Caki2 (cell line): ENCODE measurements at regions not wholly inside any gene's neighbourhood (a gene's known extent, or its start where the extent isn't known, plus 50 kb on each side); places are given as distances from the start of the nearest gene placed in this dataset.
A peak's percentile ranks its signal among the peaks of the same experiment; 100 is the strongest.

Experiments used
- DNase-seq: peaks from one replicate; pipeline ENCODE4 v3.0.0-alpha.2; 2015; ENCODE audit warnings: low read depth
- in situ Hi-C: cut with HindIII; loops from 2 replicates; pipeline ENCODE4 v1.10.0; 2016; ENCODE audit warnings: low sequenced_read_pairs, low pct_unique_long_range_greater_than_20kb, mixed read lengths

GRCh38 chr1:224523676-224524075 is 89.1 kb upstream of the WDR26 start:
- DNase-seq: no peak
- in situ Hi-C loops: loop anchor here (25.0 kb wide), 1 partner anchor 89 kb away; the partner anchor contains the start of gene CNIH3

GRCh38 chr1:224524679-224525078 is 90.1 kb upstream of the WDR26 start:
- DNase-seq: peak; percentile 23
- in situ Hi-C loops: loop anchor here (25.0 kb wide), 1 partner anchor 88 kb away; the partner anchor contains the start of gene CNIH3

DNA sequence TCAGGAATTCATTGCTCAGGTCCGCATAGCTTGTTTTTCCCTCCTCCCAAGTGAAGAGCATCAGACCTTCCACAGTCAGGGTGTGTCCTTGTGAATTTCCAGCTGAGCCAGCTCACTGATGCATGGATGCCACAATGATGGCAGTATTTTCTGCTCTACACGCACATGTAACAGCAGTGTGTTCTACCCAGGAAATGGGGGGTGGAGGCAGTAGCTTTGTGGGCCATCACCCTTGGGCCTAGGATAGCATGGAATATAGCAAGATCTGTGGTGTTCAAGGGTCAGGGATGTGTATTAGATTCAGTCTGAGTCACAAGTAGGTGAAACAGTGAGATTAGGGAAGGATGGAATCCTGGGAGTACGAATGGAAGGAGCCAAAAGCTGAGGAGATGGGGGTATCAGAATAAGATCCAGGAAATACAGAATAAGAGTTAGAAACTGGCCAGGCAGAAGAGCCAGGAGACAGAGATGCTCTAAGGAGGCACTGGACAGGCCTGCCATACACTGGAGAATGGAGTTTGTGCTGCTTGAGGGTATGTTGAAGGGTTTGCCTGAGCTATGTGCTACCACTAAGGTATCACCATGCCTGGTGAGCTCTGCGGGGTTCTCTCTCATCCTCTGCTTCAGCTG is 90.6 kb upstream of the CNIH3 start:
- in situ Hi-C loops: no loop called here
- peak; percentile 55 for DNase-seq

GRCh38 chr1:224526771-224527170 is 89.3 kb upstream of the CNIH3 start:
- in situ Hi-C loops: no loop called here
- DNase-seq: no peak

GRCh38 chr1:224528900-224529299 is 87.2 kb upstream of the CNIH3 start:
- in situ Hi-C loops: no loop called here
- DNase-seq: peak; percentile 51

DNA sequence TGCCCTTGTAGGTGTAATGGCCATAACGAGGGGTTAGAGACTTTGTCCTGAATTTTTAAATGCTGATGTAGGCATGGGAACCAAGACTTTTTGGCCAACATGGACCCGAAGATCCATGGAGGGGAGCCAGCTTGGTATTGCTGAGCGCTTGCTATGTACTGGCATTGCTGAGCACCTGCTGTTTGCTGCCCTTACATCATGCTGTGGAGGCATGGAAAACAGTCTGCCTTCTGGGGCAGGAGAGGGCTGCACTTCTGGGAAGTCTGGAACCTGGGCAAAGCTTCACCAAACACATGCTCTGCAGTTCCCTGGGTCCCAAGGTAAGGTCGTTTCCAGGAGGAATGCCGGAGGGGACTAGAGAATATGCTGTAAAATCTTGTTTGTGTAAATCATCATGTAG is 86.3 kb upstream of the CNIH3 start:
- no peak for DNase-seq
- in situ Hi-C loops: no loop called here

DNA sequence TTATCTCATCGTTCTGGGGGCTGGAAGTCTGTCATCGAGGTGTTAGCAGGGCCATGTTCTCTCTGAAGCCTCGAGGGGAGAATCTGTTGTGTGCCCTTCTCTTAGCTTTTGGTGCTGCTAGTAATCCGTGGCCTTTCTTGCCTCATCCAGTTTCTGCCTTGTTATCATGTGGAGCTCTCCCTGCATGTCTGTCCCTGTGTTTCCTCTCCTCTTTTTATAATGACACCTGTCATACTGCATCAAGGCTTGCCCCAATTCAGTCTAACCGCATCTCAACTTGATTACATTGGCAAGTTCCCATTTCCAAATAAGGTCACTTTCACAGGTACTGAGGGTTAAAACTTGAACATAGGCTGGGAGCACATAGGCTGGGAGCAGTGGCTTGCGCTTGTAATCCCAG is 82.6 kb upstream of the CNIH3 start:
- in situ Hi-C loops: no loop called here
- no peak for DNase-seq

DNA sequence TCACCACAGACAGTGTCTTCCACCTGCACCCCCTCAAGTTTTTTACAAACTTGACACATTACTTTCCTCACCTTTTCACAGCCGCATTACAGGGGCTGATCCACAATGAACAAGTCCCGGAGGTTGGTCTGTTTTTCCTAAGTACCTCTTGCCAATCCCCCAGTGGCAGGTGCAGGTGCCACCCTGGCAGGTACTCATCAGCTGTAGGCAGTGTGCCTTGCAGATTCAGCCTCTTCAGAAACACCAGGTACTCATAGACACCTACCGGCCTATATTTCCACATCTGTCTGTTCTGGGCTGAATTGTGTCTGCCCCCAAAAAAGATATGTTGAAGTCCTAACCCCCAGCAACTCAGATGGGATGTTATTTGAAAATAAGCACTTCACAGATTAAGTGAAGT is 81.4 kb upstream of the CNIH3 start:
- DNase-seq: no peak
- in situ Hi-C loops: no loop called here

- in situ Hi-C loops: no loop called here
- DNase-seq: no peak
These were observed 80.5 kb upstream of the CNIH3 start for GRCh38 chr1:224535641-224536040.

DNA sequence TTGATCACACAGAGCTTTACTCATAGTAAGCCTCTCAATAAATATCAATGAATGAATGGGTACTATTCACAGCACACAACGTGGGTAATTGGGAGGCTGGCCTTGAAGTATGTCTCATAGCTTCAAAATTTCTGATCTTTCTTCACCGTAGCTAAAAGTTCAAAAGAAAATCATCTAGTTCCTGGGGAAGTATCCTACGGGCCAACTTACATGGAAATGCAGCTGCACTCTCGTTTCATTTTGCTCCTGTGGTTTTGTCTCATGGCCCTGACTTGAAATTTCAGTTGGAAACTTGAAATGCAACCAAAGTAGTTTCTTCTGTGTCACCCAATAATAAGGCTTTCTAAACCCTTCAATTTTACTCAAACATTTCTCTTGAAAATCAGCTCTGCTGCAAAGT is 76.1 kb upstream of the CNIH3 start:
- DNase-seq: no peak
- in situ Hi-C loops: no loop called here

DNA sequence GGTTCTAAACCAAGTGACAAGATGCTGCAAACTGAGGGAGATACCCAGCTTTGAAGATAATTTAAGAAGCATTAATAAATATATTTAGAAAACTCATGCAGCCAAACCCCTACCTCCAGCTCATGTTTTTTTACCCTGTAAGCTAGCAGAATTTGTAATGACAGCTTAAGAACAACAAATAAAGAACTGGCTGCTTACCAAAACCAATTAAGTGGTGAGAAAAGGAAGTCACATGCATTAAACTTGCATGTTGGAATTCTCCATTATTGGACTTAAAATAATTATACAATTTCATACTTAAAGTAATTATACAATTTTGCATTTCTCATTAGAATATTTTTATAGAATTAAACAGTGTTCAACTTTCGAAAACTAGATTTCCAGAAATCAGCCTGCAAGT is 75.6 kb upstream of the CNIH3 start:
- in situ Hi-C loops: no loop called here
- DNase-seq: no peak

GRCh38 chr1:224541072-224541790 is 74.9 kb upstream of the CNIH3 start:
- in situ Hi-C loops: no loop called here
- no peak for DNase-seq

GRCh38 chr1:224541901-224542630 is 74.1 kb upstream of the CNIH3 start:
- no peak for DNase-seq
- in situ Hi-C loops: no loop called here

DNA sequence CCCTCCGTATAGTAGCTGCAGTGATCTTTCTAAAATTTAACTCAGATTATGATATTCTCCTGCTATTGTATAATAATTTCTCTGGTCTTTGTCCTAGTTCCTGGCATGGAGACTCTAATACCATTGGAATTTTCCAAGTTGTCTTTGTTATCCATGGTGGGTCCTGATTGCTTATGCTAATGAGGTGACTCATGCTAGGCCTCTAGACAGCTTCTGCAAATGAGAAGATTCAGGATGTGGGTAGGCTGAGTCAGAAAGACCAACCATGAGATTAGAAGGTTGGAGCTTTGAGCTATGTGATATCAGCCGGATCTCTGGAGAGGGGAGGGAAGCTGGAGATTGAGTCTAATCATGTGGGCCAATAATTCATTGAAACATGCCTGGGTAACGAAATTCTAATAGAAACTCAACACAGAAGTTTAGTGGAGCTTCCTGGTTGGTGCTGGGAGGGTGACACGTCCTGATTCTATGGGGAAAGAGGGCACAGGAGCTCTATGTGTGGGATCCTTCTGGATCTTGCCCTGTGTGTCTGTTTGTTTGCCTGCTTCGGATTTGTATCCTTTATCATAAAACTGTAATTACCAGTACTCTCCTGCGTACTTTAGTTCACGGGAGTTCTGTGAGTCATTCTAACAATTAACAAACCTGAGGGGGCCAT is 73.2 kb upstream of the CNIH3 start:
- in situ Hi-C loops: no loop called here
- peak; percentile 89 for DNase-seq

DNA sequence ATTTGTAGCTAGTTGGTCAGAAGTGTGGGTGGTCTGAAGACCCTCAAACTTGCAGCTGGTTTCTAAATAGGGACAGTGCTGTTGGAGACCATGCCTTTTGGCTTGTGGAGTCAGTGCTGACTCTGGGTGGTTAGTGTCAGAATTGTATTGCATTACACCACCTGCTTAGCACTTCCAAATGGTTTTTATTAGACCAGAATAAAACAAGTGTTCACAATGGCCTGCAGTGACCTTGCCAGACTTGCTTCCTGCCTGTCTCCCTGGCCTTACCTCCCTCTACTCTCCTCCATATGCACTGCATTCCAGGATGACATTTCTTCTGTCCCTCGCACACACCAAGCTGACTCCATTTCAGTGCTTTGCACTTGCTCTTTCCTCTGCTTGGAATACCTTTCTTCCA is 72.7 kb upstream of the CNIH3 start:
- in situ Hi-C loops: no loop called here
- no peak for DNase-seq

DNA sequence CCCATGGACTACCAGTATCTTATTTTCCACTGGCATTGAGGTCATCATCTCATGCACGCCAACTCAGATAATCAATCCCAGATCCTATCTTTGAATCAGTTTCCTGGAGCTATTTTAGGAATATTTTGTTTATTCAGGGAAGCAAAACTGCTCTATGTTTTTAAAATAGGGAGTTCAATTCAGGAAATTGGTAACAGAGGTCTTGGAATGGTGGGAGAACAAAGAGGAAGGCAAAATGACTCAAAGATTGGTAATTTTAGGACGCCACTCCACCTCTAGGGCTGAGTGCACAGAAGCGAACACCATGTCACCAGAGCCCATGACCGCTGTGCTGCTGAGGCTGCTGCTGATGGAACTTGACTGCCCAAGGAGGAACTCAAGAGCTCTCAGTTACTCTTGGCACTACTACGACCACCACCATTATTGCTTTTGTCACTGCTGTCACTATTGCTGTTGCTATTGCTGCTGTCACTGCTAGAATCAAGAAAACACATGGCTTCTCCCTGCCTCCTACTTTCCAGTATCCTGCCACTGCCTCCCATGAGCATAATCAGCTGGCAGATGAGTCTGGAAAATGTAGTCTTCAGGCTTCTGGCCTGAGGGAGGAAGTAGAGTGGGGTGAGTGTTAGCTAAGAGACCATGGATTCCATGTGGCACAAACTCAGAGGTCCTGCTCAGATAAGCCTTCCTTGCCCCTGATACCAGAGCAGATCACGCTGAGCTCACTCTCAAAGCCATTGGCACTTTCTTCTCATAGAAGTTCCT is 71.6 kb upstream of the CNIH3 start:
- no peak for DNase-seq
- in situ Hi-C loops: no loop called here

DNA sequence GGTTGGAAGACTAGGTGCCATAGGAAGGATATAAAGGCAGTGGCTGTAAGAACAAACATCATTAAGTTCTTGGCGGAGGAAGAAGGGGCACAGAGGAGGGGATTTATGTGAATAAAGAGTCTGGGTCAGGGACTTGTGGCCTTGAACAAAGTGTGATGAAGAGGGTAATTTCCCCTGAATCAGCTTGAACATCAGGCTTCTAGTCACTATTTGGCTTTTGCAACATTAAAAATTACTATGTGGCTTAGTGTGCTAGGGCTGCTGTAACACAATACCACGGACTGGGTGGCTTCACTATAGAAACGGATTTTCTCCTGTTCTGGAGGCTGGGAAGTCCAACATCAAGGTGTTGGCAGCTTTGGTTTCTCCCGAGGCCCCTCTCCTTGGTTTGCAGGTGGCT is 70.5 kb upstream of the CNIH3 start:
- no peak for DNase-seq
- in situ Hi-C loops: no loop called here

- in situ Hi-C loops: no loop called here
- no peak for DNase-seq
These were observed 67.4 kb upstream of the CNIH3 start for GRCh38 chr1:224548676-224549075.
